ENCODE measurements at regions not wholly inside any gene's neighbourhood (a gene's known extent, or its start where the extent isn't known, plus 50 kb on each side); places are given as distances from the start of the nearest gene placed in this dataset.

DNA sequence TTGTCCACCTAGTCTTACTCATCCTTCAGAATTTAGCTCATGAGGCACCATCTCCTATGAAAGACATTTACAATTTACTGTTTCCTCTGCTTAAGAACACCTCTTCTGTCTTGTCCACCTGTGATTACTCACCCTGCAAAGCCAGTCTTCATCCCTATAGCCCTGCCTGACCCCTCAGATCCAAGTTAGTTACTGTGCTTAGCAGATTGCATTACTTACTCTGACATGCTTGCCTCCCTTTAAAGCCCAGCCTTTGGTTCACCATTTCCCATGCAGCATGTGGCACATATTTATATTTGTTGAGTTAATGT lies 60.9 kb upstream of the VCAM1 start:
- TF ChIP-seq RAD21 (IDR thresholded peaks at IDR 0.05; ENCODE audit: low read length) (no peak), POLR2A (IDR thresholded peaks at IDR 0.05; ENCODE audit: low read depth, low read length) (no peak), FOS (IDR thresholded peaks at IDR 0.05; ENCODE audit: low read depth, low read length) (no peak), BHLHE40 (IDR thresholded peaks at IDR 0.05; ENCODE audit: low read depth, low read length) (no peak), NFE2L2 (IDR thresholded peaks at IDR 0.05; ENCODE audit: low read depth, low read length) (no peak)
- TF ChIP-seq, protein P1, sequence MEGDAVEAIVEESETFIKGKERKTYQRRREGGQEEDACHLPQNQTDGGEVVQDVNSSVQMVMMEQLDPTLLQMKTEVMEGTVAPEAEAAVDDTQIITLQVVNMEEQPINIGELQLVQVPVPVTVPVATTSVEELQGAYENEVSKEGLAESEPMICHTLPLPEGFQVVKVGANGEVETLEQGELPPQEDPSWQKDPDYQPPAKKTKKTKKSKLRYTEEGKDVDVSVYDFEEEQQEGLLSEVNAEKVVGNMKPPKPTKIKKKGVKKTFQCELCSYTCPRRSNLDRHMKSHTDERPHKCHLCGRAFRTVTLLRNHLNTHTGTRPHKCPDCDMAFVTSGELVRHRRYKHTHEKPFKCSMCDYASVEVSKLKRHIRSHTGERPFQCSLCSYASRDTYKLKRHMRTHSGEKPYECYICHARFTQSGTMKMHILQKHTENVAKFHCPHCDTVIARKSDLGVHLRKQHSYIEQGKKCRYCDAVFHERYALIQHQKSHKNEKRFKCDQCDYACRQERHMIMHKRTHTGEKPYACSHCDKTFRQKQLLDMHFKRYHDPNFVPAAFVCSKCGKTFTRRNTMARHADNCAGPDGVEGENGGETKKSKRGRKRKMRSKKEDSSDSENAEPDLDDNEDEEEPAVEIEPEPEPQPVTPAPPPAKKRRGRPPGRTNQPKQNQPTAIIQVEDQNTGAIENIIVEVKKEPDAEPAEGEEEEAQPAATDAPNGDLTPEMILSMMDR (conservative IDR thresholded peaks at IDR 0.05; ENCODE audit: low read depth, low read length) = no peak
- TF ChIP-seq, protein P2, sequence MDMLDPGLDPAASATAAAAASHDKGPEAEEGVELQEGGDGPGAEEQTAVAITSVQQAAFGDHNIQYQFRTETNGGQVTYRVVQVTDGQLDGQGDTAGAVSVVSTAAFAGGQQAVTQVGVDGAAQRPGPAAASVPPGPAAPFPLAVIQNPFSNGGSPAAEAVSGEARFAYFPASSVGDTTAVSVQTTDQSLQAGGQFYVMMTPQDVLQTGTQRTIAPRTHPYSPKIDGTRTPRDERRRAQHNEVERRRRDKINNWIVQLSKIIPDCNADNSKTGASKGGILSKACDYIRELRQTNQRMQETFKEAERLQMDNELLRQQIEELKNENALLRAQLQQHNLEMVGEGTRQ (IDR thresholded peaks at IDR 0.05; ENCODE audit: low read depth, low read length) = no peak
- TF ChIP-seq, protein P3, sequence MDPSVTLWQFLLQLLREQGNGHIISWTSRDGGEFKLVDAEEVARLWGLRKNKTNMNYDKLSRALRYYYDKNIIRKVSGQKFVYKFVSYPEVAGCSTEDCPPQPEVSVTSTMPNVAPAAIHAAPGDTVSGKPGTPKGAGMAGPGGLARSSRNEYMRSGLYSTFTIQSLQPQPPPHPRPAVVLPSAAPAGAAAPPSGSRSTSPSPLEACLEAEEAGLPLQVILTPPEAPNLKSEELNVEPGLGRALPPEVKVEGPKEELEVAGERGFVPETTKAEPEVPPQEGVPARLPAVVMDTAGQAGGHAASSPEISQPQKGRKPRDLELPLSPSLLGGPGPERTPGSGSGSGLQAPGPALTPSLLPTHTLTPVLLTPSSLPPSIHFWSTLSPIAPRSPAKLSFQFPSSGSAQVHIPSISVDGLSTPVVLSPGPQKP (IDR thresholded peaks at IDR 0.05; ENCODE audit: borderline replicate concordance, low read depth, low read length) = no peak
